ENCODE measurements at regions not wholly inside any gene's neighbourhood (a gene's known extent, or its start where the extent isn't known, plus 50 kb on each side); places are given as distances from the start of the nearest gene placed in this dataset.

GRCh38 chr10:128304271-128304670 is 178.0 kb upstream of the MKI67 start:
- BruUV-seq (replicated peaks) = no TSS peak
- H3K9ac ChIP-seq (ENCODE audit: insufficient read depth in 1 of 2, low read depth in 2 of 2, low read length in 2 of 2) = no peak overlapping the region

More at GRCh38 chr10:128304271-128304670, 178.0 kb upstream of the MKI67 start:
- Histone ChIP-seq H2AFZ (ENCODE audit: low read depth, low read length) (no peak overlapping the region), H3K36me3 (ENCODE audit: control insufficient read depth, insufficient read depth, low read length) (no peaks in the 10 kb centered on the region), H3K4me3 (no peak overlapping the region), H3K9me3 (replicated peaks; ENCODE audit: control insufficient read depth, insufficient read depth, low read depth, low read length) (no peaks in the 10 kb centered on the region), H3K27me3 (ENCODE audit: control insufficient read depth in 2 of 2, insufficient read depth in 2 of 2, low read length in 2 of 2) (no peaks in the 10 kb centered on the region; a peak in 1 of 5 replicates), H3K4me2 (ENCODE audit: insufficient read depth, low read length) (no peak overlapping the region), H3K27ac (ENCODE audit: extremely low read depth, low read depth, low read length) (no peak overlapping the region), H3K9me1 (ENCODE audit: control insufficient read depth, insufficient read depth, low read length) (no peaks in the 10 kb centered on the region), H3K4me1 (replicated peaks in 1 of 2; ENCODE audit: control insufficient read depth in 2 of 2, insufficient read depth in 2 of 2, low read length in 2 of 2) (no peaks in the 10 kb centered on the region), H4K20me1 (replicated peaks; ENCODE audit: control insufficient read depth, insufficient read depth, low read length) (no peaks in the 10 kb centered on the region), H3K79me2 (ENCODE audit: control insufficient read depth, insufficient read depth, low read length) (no peaks in the 10 kb centered on the region)
- TF ChIP-seq ZFP30 (CRISPR knock-in tag; IDR thresholded peaks at IDR 0.05; ENCODE audit: borderline replicate concordance) (no peak), NFRKB (IDR thresholded peaks at IDR 0.05; ENCODE audit: low read depth) (no peak), FUS (optimal IDR thresholded peaks at IDR 0.05; ENCODE audit: low read depth, low read length) (no peak), SFPQ (IDR thresholded peaks at IDR 0.05; ENCODE audit: low read depth, low read length) (no peak), ZNF785 (CRISPR knock-in tag; IDR thresholded peaks at IDR 0.05) (no peak), SMARCE1 (IDR thresholded peaks at IDR 0.05) (no peak)
- WGBS (ENCODE audit: insufficient coverage, low coverage, missing lambda C conversion rate) = 2% methylated on average over 5 of the region's 5 CpGs
- no peak for ATAC-seq
- ChIA-PET CTCF (ENCODE audit: low intra/inter-chr PET ratio) (no interaction called here), POLR2A (interaction anchor here (0.6 kb wide), 1 partner anchor 14 kb away, joined by 4 read pairs; no protein-coding TSS in a partner anchor)
- no peak for FAIRE-seq
- DNase-seq (ENCODE audit: extremely low read depth in 1 of 4, low spot score in 3 of 4) = no peak
- intact Hi-C loops (cut with micrococcal nuclease) = no loop called here
- in situ Hi-C loops (cut with MboI) = no loop called here

Data from K562 (cell line).